Heart right ventricle (tissue), 16 donors: ENCODE measurements at regions not wholly inside any gene's neighbourhood (a gene's known extent, or its start where the extent isn't known, plus 50 kb on each side); places are given as distances from the start of the nearest gene placed in this dataset.

Experiments used
- ATAC-seq, 8 donors: fragments of 200-7000 bp; cut with Tn5 transposase; one replicate each; pipeline ENCODE4 v1.9.1; 2020; ENCODE audit warnings: mild to moderate bottlenecking in 8 of 8, moderate library complexity in 8 of 8, moderate number of reproducible peaks in 1 of 8
- DNase-seq, 2 donors: peaks; one replicate each; pipeline ENCODE4 v3.0.0-alpha.2; 2020
- H3K27ac ChIP-seq, 10 donors: fragments of 200-600 bp; sonication (generic) in 2 of 10; one replicate each; pipeline versions ENCODE4 v1.5.0 to v1.8.0; 2020 to 2022; ENCODE audit warnings: mild to moderate bottlenecking in 3 of 10
- H3K27me3 ChIP-seq, 7 donors: fragments of 200-600 bp; one replicate each; pipeline ENCODE4 v1.8.0; 2021 to 2022; ENCODE audit warnings: mild to moderate bottlenecking in 2 of 7
- H3K36me3 ChIP-seq, 9 donors: fragments of 200-600 bp; sonication (generic) in 1 of 9; one replicate each; pipeline versions ENCODE4 v1.5.0 to v1.8.0; 2020 to 2022; ENCODE audit warnings: mild to moderate bottlenecking in 2 of 9
- H3K4me1 ChIP-seq, 9 donors: fragments of 200-600 bp; sonication (generic) in 1 of 9; one replicate each; pipeline versions ENCODE4 v1.5.0 to v1.8.0; 2020 to 2022; ENCODE audit warnings: mild to moderate bottlenecking in 4 of 9
- H3K4me3 ChIP-seq, 10 donors: fragments of 200-600 bp; sonication (generic) in 2 of 10; one replicate each; pipeline versions ENCODE4 v1.5.0 to v1.8.0; 2020 to 2022; ENCODE audit warnings: mild to moderate bottlenecking in 7 of 10, moderate library complexity in 2 of 10
- H3K9me3 ChIP-seq, 11 donors: fragments of 200-600 bp in 10 of 11; sonication (generic) in 2 of 11; one replicate each; pipeline versions ENCODE4 v1.5.0 to v1.8.0; 2013 to 2022; ENCODE audit warnings: mild to moderate bottlenecking in 2 of 11, control low read depth in 1 of 11, moderate library complexity in 1 of 11
- WGBS, 2 donors: extraction: QIAGEN DNeasy Blood & Tissue Kit; methylation state at CpG; one replicate each; pipeline ENCODE4 v1.1.7; 2013; ENCODE audit warnings: inconsistent platforms in 1 of 2; 5-methylcytosine and 5-hydroxymethylcytosine counted together
- intact Hi-C, 10 donors: fragments of 100-400 bp; cut with DNase I; formaldehyde crosslinking; loops; one replicate each; pipeline versions ENCODE4 v1.11.1 to v1.14.2; 2022
- TF ChIP-seq, protein P1 (sequence below), 9 donors: fragments of 200-600 bp; sonication (generic) in 2 of 9; IDR thresholded peaks; one replicate each; pipeline versions ENCODE4 v1.5.0 to v1.8.0; 2021 to 2022; ENCODE audit warnings: antibody characterized with exemption in 9 of 9, mild to moderate bottlenecking in 5 of 9, moderate library complexity in 1 of 9
- donor health status: Arrhythmogenic right ventricular cardiomyopathy.
- donor health status: ischemic (EF 13 %, LVEDD 7.1; RV severe dilation, severe dysfunction).
- donor health status: healthy with polysubstance abuse.
- donor health status: DM: no; HTN: yes; CAD: no.
- donor health status: DM: no; HTN: no; CAD: no.
- donor health status: ischemic (EF 25% LVEDD 6.9; RV normal size, moderate dysfunction).
- donor health status: ischemic (EF 25% LVEDD 5.7; RV mildly dilated, moderate dysfunction).
- donor health status: healthy.
- donor health status: DM: yes; HTN: yes; CAD: no.
- donor health status: Ischemic cardiomyopathy.
- donor health status: ischemic (EF 35%, LVEDD 5.7; RV mildly dilated, moderate dysfunction).
- donor health status: nonischemic (EF 11% LVEDD 7.7; RV severe dilation, severe dysfunction).
- donor health status: DM: yes; HTN: yes; CAD: no.
- donor health status: PGD.
- donor health status: ischemic (EF 29% LVEDD 5.4; RV normal size, mild dysfunction).
- donor health status: nonischemic (EF 23%, LVEDD 6.1; RV moderate dilation, normal function).

DNA sequence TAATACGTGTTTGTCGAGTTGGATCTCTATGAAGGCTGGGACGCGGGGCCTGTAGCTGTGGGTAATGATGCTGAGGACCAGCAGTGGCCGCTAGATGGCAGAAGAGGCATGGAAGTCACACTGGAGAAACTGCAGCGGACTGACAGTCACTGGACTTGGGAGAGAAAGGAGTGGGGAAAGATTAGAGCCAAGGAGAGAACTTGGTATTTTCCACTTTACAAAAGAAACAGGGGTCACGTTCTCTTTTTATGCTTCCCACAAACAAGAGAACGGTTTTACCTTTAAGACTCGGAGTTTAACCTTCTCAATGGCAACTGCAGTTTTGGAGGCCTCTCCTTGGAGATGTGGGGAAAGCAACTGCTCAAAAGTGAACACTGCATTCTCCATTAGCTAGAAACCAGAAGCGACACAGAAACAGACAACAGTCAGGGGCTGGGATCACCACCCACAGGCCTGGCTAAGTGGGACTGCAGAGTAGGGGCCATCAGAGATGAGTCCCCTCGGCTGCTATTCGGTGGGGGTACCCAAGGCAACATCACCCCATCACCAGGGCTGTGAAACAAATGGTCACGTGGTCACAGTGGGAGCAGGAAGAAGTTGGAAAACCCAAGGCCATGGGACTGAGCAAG lies 51.1 kb upstream of the EDEM3 start:
- 28 to 31% methylated on average over 13 of the region's 13 CpGs for WGBS, 2 donors
- DNase-seq, result peak; percentile 86 to 91
- intact Hi-C loops, result loop anchor here in 9 of 10 donors (1.0 to 10.0 kb wide), 9 partner anchors 169 to 369 kb away; partner anchors contain the start of genes NIBAN1 (in 1 of the 9), SWT1 (in 1 of the 9) and TRMT1L (in 1 of the 9)

More for the DNA sequence above, 51.1 kb upstream of the EDEM3 start:
- TF ChIP-seq, protein P1, sequence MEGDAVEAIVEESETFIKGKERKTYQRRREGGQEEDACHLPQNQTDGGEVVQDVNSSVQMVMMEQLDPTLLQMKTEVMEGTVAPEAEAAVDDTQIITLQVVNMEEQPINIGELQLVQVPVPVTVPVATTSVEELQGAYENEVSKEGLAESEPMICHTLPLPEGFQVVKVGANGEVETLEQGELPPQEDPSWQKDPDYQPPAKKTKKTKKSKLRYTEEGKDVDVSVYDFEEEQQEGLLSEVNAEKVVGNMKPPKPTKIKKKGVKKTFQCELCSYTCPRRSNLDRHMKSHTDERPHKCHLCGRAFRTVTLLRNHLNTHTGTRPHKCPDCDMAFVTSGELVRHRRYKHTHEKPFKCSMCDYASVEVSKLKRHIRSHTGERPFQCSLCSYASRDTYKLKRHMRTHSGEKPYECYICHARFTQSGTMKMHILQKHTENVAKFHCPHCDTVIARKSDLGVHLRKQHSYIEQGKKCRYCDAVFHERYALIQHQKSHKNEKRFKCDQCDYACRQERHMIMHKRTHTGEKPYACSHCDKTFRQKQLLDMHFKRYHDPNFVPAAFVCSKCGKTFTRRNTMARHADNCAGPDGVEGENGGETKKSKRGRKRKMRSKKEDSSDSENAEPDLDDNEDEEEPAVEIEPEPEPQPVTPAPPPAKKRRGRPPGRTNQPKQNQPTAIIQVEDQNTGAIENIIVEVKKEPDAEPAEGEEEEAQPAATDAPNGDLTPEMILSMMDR (IDR thresholded peaks at IDR 0.05), result peak; percentile 75 to 97 (median 92)
- Histone ChIP-seq H3K4me3 (no peak overlapping the region), H3K27ac (peak overlapping the region in 8 of 10 donors; percentile 7 to 83 (median 41)), H3K36me3 (peaks cover 0 to 91% (median 49%) of the 10 kb centered on the region in 9 donors), H3K4me1 (peaks cover 0 to 21% (median 9%) of the 10 kb centered on the region in 9 donors), H3K9me3 (no peaks in the 10 kb centered on the region), H3K27me3 (no peaks in the 10 kb centered on the region)
- peak; percentile 91 to 98 (median 95) for ATAC-seq
